Prostate gland (tissue), 2 donors: ENCODE measurements at regions not wholly inside any gene's neighbourhood (a gene's known extent, or its start where the extent isn't known, plus 50 kb on each side); places are given as distances from the start of the nearest gene placed in this dataset.

Source experiments
- DNase-seq: peaks from one replicate; pipeline ENCODE4 v3.0.0-alpha.2; 2019; ENCODE audit warnings: low spot score
- H3K27ac ChIP-seq, 2 donors: fragments of 200-600 bp; sonication (generic); 2 replicates each; pipeline ENCODE4 v1.5.1; 2017 to 2019
- H3K27me3 ChIP-seq: fragments of 200-600 bp; sonication (generic); replicated peaks from 2 replicates; pipeline ENCODE4 v1.5.1; 2019; ENCODE audit not compliant: insufficient read depth
- H3K36me3 ChIP-seq, 2 donors: fragments of 200-600 bp; sonication (generic); 1 replicate in 1 of 2; 2 replicates in 1 of 2; pipeline versions ENCODE4 v1.5.1 to v1.8.1; 2017 to 2019
- H3K4me1 ChIP-seq: fragments of 200-600 bp; sonication (generic); replicated peaks from 2 replicates; pipeline ENCODE4 v1.5.1; 2019
- H3K4me3 ChIP-seq, 2 donors: fragments of 200-600 bp; sonication (generic); 2 replicates each; pipeline ENCODE4 v1.5.1; 2017 to 2019
- H3K9me3 ChIP-seq: fragments of 200-600 bp; sonication (generic); 2 replicates; pipeline ENCODE4 v1.5.1; 2017
- CTCF ChIP-seq, 4 experiments: fragments of 200-600 bp in 2 of 4; fragments of 450-650 bp in 2 of 4; sonication (generic) in 2 of 4; IDR thresholded peaks; 1 replicate in 3 of 4; 2 replicates in 1 of 4; pipeline ENCODE4 v1.5.1; 2016 to 2019; ENCODE audit warnings: antibody characterized with exemption in 4 of 4, mild to moderate bottlenecking in 2 of 4, moderate library complexity in 2 of 4
- POLR2A ChIP-seq: fragments of 450-650 bp; IDR thresholded peaks from one replicate; pipeline ENCODE4 v1.6.1; 2016; ENCODE audit warnings: antibody characterized with exemption, mild to moderate bottlenecking
- POLR2AphosphoS5 ChIP-seq: sonication (generic); formaldehyde crosslinking; IDR thresholded peaks from one replicate; pipeline ENCODE4 v1.6.1; 2017; ENCODE audit warnings: antibody characterized with exemption
- WGBS: methylation state at CpG from one replicate; pipeline ENCODE4 v1.1.5; 2018; 5-methylcytosine and 5-hydroxymethylcytosine counted together
- intact Hi-C: fragments of 100-400 bp; cut with DNase I; formaldehyde crosslinking; loops from one replicate; pipeline ENCODE4 v1.14.2; 2022

- intact Hi-C loops, result no loop called here
- no peak for TF ChIP-seq CTCF (IDR thresholded peaks at IDR 0.05)
- no peak for TF ChIP-seq POLR2AphosphoS5
- no peak for TF ChIP-seq POLR2A
- no peaks in the 10 kb centered on the region for H3K9me3 ChIP-seq
Measured at GRCh38 chr3:137820366-137820765, 56.3 kb downstream of the SOX14 start.

GRCh38 chr3:137835096-137835495 lies 71.0 kb downstream of the SOX14 start:
- H3K4me1 ChIP-seq, result no peaks in the 10 kb centered on the region
- no peak overlapping the region for H3K4me3 ChIP-seq
- intact Hi-C loops, result no loop called here
- H3K9me3 ChIP-seq, result no peaks in the 10 kb centered on the region
- no peak overlapping the region for H3K27ac ChIP-seq
- TF ChIP-seq POLR2A (no peak), POLR2AphosphoS5 (no peak), CTCF (IDR thresholded peaks at IDR 0.05) (no peak)
- H3K36me3 ChIP-seq, result no peaks in the 10 kb centered on the region
- no peaks in the 10 kb centered on the region for H3K27me3 ChIP-seq
- WGBS, result 80% methylated on average over 1 of the region's 1 CpG
- no peak for DNase-seq

More at GRCh38 chr3:137820366-137820765, 56.3 kb downstream of the SOX14 start:
- Histone ChIP-seq H3K4me1 (no peaks in the 10 kb centered on the region), H3K27ac (no peak overlapping the region), H3K36me3 (no peaks in the 10 kb centered on the region), H3K4me3 (no peak overlapping the region), H3K27me3 (no peaks in the 10 kb centered on the region)
- 26% methylated on average over 3 of the region's 3 CpGs for WGBS
- DNase-seq, result no peak

- TF ChIP-seq POLR2A (no peak), POLR2AphosphoS5 (no peak), CTCF (IDR thresholded peaks at IDR 0.05) (no peak)
- H3K36me3 ChIP-seq, result no peaks in the 10 kb centered on the region
- intact Hi-C loops, result no loop called here
- WGBS, result 13% methylated on average over 4 of the region's 4 CpGs
- no peak overlapping the region for H3K27ac ChIP-seq
- no peaks in the 10 kb centered on the region for H3K4me1 ChIP-seq
- no peaks in the 10 kb centered on the region for H3K9me3 ChIP-seq
- H3K27me3 ChIP-seq, result no peaks in the 10 kb centered on the region
- no peak for DNase-seq
- no peak overlapping the region for H3K4me3 ChIP-seq
Measured at GRCh38 chr3:137845194-137845593, 81.1 kb downstream of the SOX14 start.

DNA sequence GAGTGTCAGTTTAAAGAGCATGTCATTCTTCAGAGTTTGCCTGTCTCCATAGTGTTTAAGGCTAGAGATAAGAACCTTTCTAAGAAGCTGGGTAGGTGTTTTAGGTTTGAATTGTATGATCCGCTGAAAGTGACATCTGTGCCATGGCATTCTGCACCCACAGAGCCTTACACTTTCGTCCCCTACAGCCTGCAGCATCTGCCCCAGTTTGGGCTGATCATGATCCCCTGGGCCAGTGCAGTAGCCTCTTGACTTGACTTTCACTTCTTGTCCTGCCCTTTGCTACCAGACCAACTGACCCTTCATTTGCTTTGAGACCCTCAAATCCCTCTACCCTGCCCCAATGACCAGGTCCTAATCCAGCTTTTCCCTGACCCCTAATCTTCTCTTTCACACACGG lies 81.6 kb downstream of the SOX14 start:
- TF ChIP-seq POLR2AphosphoS5 (no peak), CTCF (IDR thresholded peaks at IDR 0.05) (no peak), POLR2A (no peak)
- H3K9me3 ChIP-seq, result no peaks in the 10 kb centered on the region
- H3K4me3 ChIP-seq, result no peak overlapping the region
- H3K36me3 ChIP-seq, result no peaks in the 10 kb centered on the region
- no peak overlapping the region for H3K27ac ChIP-seq
- DNase-seq, result no peak
- intact Hi-C loops, result no loop called here
- H3K4me1 ChIP-seq, result no peaks in the 10 kb centered on the region
- no peaks in the 10 kb centered on the region for H3K27me3 ChIP-seq
- WGBS, result 65% methylated on average over 3 of the region's 3 CpGs

- Histone ChIP-seq H3K4me3 (no peak overlapping the region), H3K9me3 (no peaks in the 10 kb centered on the region), H3K27ac (no peak overlapping the region), H3K27me3 (no peaks in the 10 kb centered on the region), H3K4me1 (no peaks in the 10 kb centered on the region), H3K36me3 (no peaks in the 10 kb centered on the region)
- TF ChIP-seq POLR2AphosphoS5 (no peak), CTCF (IDR thresholded peaks at IDR 0.05) (no peak), POLR2A (no peak)
- intact Hi-C loops, result no loop called here
- DNase-seq, result no peak
- 63% methylated on average over 13 of the region's 13 CpGs for WGBS
Measured at GRCh38 chr3:137852391-137852830, 88.3 kb downstream of the SOX14 start.
